GM21390 (cell line): ENCODE measurements at regions not wholly inside any gene's neighbourhood (a gene's known extent, or its start where the extent isn't known, plus 50 kb on each side); places are given as distances from the start of the nearest gene placed in this dataset.

Experiments used
- ATAC-seq: cut with Tn5 transposase; IDR thresholded peaks from one replicate; pipeline ENCODE4 v1.9.1; 2021; ENCODE audit not compliant: unreplicated experiment

GRCh38 chr11:30155428-30155827, 75.4 kb upstream of the FSHB start:
- ATAC-seq = no peak

GRCh38 chr11:30159546-30159945, 71.3 kb upstream of the FSHB start:
- ATAC-seq = no peak

- no peak for ATAC-seq
Measured at GRCh38 chr11:30165652-30166051, 65.2 kb upstream of the FSHB start.

- ATAC-seq = no peak
Measured at GRCh38 chr11:30171661-30172060, 59.2 kb upstream of the FSHB start.

GRCh38 chr11:30172158-30172557, 58.7 kb upstream of the FSHB start:
- ATAC-seq = no peak

GRCh38 chr11:30172883-30173311, 57.9 kb upstream of the FSHB start:
- no peak for ATAC-seq

- ATAC-seq = no peak
Measured at GRCh38 chr11:30174265-30175020, 56.4 kb upstream of the FSHB start.
